ENCODE measurements at regions not wholly inside any gene's neighbourhood (a gene's known extent, or its start where the extent isn't known, plus 50 kb on each side); places are given as distances from the start of the nearest gene placed in this dataset.
"Not testable (repeated sequence)": the region's sequence is repeated elsewhere in the genome, so short reads cannot be mapped to it uniquely, and the experiment has no call there.

DNA sequence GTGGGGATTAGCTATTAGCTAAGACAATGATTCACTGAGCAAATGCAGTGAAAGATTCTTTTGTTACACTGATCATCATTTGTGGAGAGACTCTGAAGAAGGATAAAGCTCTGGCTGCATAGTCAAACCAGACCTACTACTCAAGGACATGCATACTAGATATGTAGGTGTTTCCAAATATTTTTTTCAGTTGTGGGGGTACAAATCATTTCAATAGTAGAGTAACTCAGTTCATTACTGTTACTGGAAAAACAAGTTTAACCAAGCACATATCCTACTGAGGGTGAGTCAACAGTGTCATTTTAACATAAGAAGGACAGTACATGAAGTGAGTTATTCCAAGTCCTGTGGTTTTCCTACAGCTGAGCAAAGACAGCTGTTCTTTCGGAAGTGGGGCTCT is 59.5 kb upstream of the NBPF19 start:
- POLR2A ChIA-PET; CTCF ChIA-PET; H3K27me3 ChIP-seq (ENCODE audit: control insufficient read depth, insufficient read depth, low read length); H3K36me3 ChIP-seq (ENCODE audit: control insufficient read depth, insufficient read depth, low read length); H3K4me3 ChIP-seq (ENCODE audit: low read depth, low read length); DNase-seq (ENCODE audit: low read depth): not testable (repeated sequence)

GRCh38 chr1:149418782-149419181 is 56.1 kb upstream of the NBPF19 start:
- CTCF ChIA-PET; POLR2A ChIA-PET; H3K4me3 ChIP-seq (ENCODE audit: low read depth, low read length); H3K36me3 ChIP-seq (ENCODE audit: control insufficient read depth, insufficient read depth, low read length); H3K27me3 ChIP-seq (ENCODE audit: control insufficient read depth, insufficient read depth, low read length); DNase-seq (ENCODE audit: low read depth): not testable (repeated sequence)

DNA sequence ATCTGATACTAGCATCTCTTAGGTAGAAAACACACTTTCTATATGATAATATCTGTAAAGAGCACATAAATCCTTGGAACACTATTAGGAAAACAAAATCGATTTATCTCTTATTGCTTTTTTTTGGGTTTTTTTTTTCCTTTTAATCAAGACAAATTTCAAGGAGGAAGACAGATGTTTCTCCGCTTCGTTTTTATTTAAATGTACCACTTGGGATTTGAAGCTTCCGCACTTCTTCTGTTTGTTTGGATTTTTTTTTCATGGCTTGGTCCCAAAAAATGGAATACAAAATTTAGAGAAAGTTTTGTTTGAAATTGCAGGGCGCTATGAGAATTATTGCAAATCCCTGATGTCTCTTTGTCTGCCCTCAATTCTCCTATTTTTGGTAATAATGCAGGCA is 51.7 kb upstream of the NBPF19 start:
- H3K4me3 ChIP-seq (ENCODE audit: low read depth, low read length); CTCF ChIA-PET; POLR2A ChIA-PET; H3K36me3 ChIP-seq (ENCODE audit: control insufficient read depth, insufficient read depth, low read length); H3K27me3 ChIP-seq (ENCODE audit: control insufficient read depth, insufficient read depth, low read length); DNase-seq (ENCODE audit: low read depth): not testable (repeated sequence)

Small RNAs in the stretch of these regions (small RNA-seq; reads per million reads assigned to genes)
- gene RF00100 (ENCODE audit: insufficient read length, low read depth, low replicate concordance): 0.84 reads per million
- gene RNU1-59P (ENCODE audit: insufficient read length, low read depth, low replicate concordance): 1.1 reads per million

All from BJ (cell line).